H7 (cell line): ENCODE measurements at regions not wholly inside any gene's neighbourhood (a gene's known extent, or its start where the extent isn't known, plus 50 kb on each side); places are given as distances from the start of the nearest gene placed in this dataset.

ENCODE experiments used
- DNase-seq: peaks from one replicate; pipeline ENCODE4 v3.0.0; 2012
- H3K27me3 ChIP-seq: 2 replicates; pipeline ENCODE4 v1.6.0; 2011; ENCODE audit warnings: mild to moderate bottlenecking, low read length; ENCODE audit not compliant: control insufficient read depth, insufficient read depth
- H3K36me3 ChIP-seq: replicated peaks from 2 replicates; pipeline ENCODE4 v1.5.1; 2011; ENCODE audit warnings: low read length; ENCODE audit not compliant: control insufficient read depth, insufficient read depth
- H3K4me3 ChIP-seq: 2 replicates; pipeline ENCODE4 v1.5.1; 2011; ENCODE audit warnings: low read depth, mild to moderate bottlenecking, control low read depth, low read length, moderate library complexity; ENCODE audit not compliant: insufficient read depth

- Histone ChIP-seq H3K36me3 (no peaks in the 10 kb centered on the region), H3K4me3 (no peak overlapping the region), H3K27me3 (no peaks in the 10 kb centered on the region)
- DNase-seq, result no peak
Observed at GRCh38 chr7:17620566-17620965, 319.7 kb downstream of the SNX13 start.

- no peak overlapping the region for H3K4me3 ChIP-seq
- DNase-seq, result no peak
- no peaks in the 10 kb centered on the region for H3K27me3 ChIP-seq
Observed at GRCh38 chr7:17622451-17622850, 317.8 kb downstream of the SNX13 start.

GRCh38 chr7:17623546-17624185, 316.6 kb downstream of the SNX13 start:
- Histone ChIP-seq H3K36me3 (no peaks in the 10 kb centered on the region), H3K27me3 (no peaks in the 10 kb centered on the region), H3K4me3 (no peak overlapping the region)
- DNase-seq, result no peak

More at GRCh38 chr7:17622451-17622850, 317.8 kb downstream of the SNX13 start:
- H3K36me3 ChIP-seq, result no peaks in the 10 kb centered on the region

- no peak for DNase-seq
- no peaks in the 10 kb centered on the region for H3K27me3 ChIP-seq
- no peaks in the 10 kb centered on the region for H3K36me3 ChIP-seq
- no peak overlapping the region for H3K4me3 ChIP-seq
Observed at GRCh38 chr7:17624379-17624778, 315.9 kb downstream of the SNX13 start.

- Histone ChIP-seq H3K36me3 (no peaks in the 10 kb centered on the region), H3K4me3 (no peak overlapping the region), H3K27me3 (no peaks in the 10 kb centered on the region)
- DNase-seq, result no peak
Observed at GRCh38 chr7:17625043-17625442, 315.3 kb downstream of the SNX13 start.

GRCh38 chr7:17626235-17626634, 314.1 kb downstream of the SNX13 start:
- Histone ChIP-seq H3K4me3 (no peak overlapping the region), H3K36me3 (no peaks in the 10 kb centered on the region), H3K27me3 (no peaks in the 10 kb centered on the region)
- DNase-seq, result no peak

GRCh38 chr7:17631061-17631460, 309.2 kb downstream of the SNX13 start:
- no peak for DNase-seq
- Histone ChIP-seq H3K36me3 (no peaks in the 10 kb centered on the region), H3K27me3 (no peaks in the 10 kb centered on the region), H3K4me3 (no peak overlapping the region)

GRCh38 chr7:17632384-17632783, 307.9 kb downstream of the SNX13 start:
- Histone ChIP-seq H3K4me3 (no peak overlapping the region), H3K36me3 (no peaks in the 10 kb centered on the region), H3K27me3 (no peaks in the 10 kb centered on the region)
- DNase-seq, result no peak

GRCh38 chr7:17633067-17633466, 307.2 kb downstream of the SNX13 start:
- no peaks in the 10 kb centered on the region for H3K27me3 ChIP-seq
- H3K4me3 ChIP-seq, result no peak overlapping the region
- DNase-seq, result no peak
- no peaks in the 10 kb centered on the region for H3K36me3 ChIP-seq

GRCh38 chr7:17638727-17639126, 301.6 kb downstream of the SNX13 start:
- H3K27me3 ChIP-seq, result no peaks in the 10 kb centered on the region
- no peak for DNase-seq
- no peaks in the 10 kb centered on the region for H3K36me3 ChIP-seq
- no peak overlapping the region for H3K4me3 ChIP-seq

- no peak overlapping the region for H3K4me3 ChIP-seq
- peak; percentile 28 for DNase-seq
Observed at GRCh38 chr7:17640730-17641377, 299.4 kb downstream of the SNX13 start.

GRCh38 chr7:17645500-17645899, 294.8 kb downstream of the SNX13 start:
- Histone ChIP-seq H3K4me3 (no peak overlapping the region), H3K27me3 (no peaks in the 10 kb centered on the region), H3K36me3 (no peaks in the 10 kb centered on the region)
- DNase-seq, result no peak

More at GRCh38 chr7:17640730-17641377, 299.4 kb downstream of the SNX13 start:
- Histone ChIP-seq H3K27me3 (no peaks in the 10 kb centered on the region), H3K36me3 (no peaks in the 10 kb centered on the region)

GRCh38 chr7:17646253-17646956, 293.9 kb downstream of the SNX13 start:
- DNase-seq, result peak; percentile 6

GRCh38 chr7:17651341-17651740, 289.0 kb downstream of the SNX13 start:
- Histone ChIP-seq H3K36me3 (no peaks in the 10 kb centered on the region), H3K27me3 (no peaks in the 10 kb centered on the region), H3K4me3 (no peak overlapping the region)
- DNase-seq, result no peak

More at GRCh38 chr7:17646253-17646956, 293.9 kb downstream of the SNX13 start:
- Histone ChIP-seq H3K36me3 (no peaks in the 10 kb centered on the region), H3K4me3 (no peak overlapping the region), H3K27me3 (no peaks in the 10 kb centered on the region)

- DNase-seq, result no peak
- no peaks in the 10 kb centered on the region for H3K36me3 ChIP-seq
- no peaks in the 10 kb centered on the region for H3K27me3 ChIP-seq
- no peak overlapping the region for H3K4me3 ChIP-seq
Observed at GRCh38 chr7:17651863-17652385, 288.4 kb downstream of the SNX13 start.
